ENCODE measurements at regions not wholly inside any gene's neighbourhood (a gene's known extent, or its start where the extent isn't known, plus 50 kb on each side); places are given as distances from the start of the nearest gene placed in this dataset.
A peak's percentile ranks its signal among the peaks of the same experiment; 100 is the strongest.

DNA sequence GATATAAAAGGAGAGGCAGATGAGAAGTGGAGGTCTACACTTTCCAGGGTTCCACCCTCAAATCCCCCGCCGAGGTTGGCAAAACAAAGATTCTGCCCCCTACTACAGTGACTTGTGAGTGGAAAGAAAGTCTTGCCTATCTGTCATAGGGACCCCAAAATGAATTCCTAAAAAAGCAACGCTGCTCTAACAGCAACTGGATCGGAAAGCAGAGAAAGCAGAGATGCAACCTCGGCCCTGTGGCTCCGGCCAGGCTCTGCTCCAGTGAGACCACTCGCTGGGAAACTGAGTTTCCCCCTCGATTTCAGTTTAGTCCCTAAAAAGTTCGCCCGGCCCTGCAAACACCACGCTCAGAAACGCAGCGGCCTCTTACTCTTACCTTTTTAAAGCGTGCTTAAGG lies 297.9 kb upstream of the NFE2L3 start:
- H3K9me3 ChIP-seq (ENCODE audit: insufficient read depth, low read depth), result no peaks in the 10 kb centered on the region
- no peaks in the 10 kb centered on the region for H3K79me2 ChIP-seq (ENCODE audit: low read depth)
- peak overlapping the region; percentile 7; the same call in 1 of the 2 replicates for H3K4me3 ChIP-seq
- H3K4me1 ChIP-seq (replicated peaks; ENCODE audit: insufficient read depth), result peaks cover 26% of the 10 kb centered on the region
- DNase-seq, result no peak
- H2AFZ ChIP-seq, result peak overlapping the region; percentile 24; the same call in 1 of the 2 replicates
- ChIA-PET CTCF (interaction anchor here (0.6 kb wide), 1 partner anchor 593 kb away, joined by 4 read pairs; no protein-coding TSS in a partner anchor), POLR2A (ENCODE audit: unreplicated experiment) (no interaction called here)
- H3K9me2 ChIP-seq (ENCODE audit: insufficient read depth), result no peaks in the 10 kb centered on the region
- H4K20me1 ChIP-seq (ENCODE audit: insufficient read depth), result no peaks in the 10 kb centered on the region
- peaks cover 40% of the 10 kb centered on the region for H3K27me3 ChIP-seq (ENCODE audit: insufficient read depth, low read depth)
- no peaks in the 10 kb centered on the region; the same call in none of the 2 replicates for H3F3A ChIP-seq (ENCODE audit: insufficient read depth, low read depth)
- H3K4me2 ChIP-seq, result peak overlapping the region; percentile 69
- H3K36me3 ChIP-seq (ENCODE audit: low read depth), result no peaks in the 10 kb centered on the region
- TF ChIP-seq, protein P1, sequence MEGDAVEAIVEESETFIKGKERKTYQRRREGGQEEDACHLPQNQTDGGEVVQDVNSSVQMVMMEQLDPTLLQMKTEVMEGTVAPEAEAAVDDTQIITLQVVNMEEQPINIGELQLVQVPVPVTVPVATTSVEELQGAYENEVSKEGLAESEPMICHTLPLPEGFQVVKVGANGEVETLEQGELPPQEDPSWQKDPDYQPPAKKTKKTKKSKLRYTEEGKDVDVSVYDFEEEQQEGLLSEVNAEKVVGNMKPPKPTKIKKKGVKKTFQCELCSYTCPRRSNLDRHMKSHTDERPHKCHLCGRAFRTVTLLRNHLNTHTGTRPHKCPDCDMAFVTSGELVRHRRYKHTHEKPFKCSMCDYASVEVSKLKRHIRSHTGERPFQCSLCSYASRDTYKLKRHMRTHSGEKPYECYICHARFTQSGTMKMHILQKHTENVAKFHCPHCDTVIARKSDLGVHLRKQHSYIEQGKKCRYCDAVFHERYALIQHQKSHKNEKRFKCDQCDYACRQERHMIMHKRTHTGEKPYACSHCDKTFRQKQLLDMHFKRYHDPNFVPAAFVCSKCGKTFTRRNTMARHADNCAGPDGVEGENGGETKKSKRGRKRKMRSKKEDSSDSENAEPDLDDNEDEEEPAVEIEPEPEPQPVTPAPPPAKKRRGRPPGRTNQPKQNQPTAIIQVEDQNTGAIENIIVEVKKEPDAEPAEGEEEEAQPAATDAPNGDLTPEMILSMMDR (conservative IDR thresholded peaks at IDR 0.05), result no peak
- no peak for TF ChIP-seq EZH2 (IDR thresholded peaks at IDR 0.05; ENCODE audit: low read depth)
- intact Hi-C loops (cut with micrococcal nuclease; ENCODE audit: unreplicated experiment), result no loop called here
- no TSS peak for BruUV-seq (replicated peaks)
- H3K27ac ChIP-seq, result no peak overlapping the region

DNA sequence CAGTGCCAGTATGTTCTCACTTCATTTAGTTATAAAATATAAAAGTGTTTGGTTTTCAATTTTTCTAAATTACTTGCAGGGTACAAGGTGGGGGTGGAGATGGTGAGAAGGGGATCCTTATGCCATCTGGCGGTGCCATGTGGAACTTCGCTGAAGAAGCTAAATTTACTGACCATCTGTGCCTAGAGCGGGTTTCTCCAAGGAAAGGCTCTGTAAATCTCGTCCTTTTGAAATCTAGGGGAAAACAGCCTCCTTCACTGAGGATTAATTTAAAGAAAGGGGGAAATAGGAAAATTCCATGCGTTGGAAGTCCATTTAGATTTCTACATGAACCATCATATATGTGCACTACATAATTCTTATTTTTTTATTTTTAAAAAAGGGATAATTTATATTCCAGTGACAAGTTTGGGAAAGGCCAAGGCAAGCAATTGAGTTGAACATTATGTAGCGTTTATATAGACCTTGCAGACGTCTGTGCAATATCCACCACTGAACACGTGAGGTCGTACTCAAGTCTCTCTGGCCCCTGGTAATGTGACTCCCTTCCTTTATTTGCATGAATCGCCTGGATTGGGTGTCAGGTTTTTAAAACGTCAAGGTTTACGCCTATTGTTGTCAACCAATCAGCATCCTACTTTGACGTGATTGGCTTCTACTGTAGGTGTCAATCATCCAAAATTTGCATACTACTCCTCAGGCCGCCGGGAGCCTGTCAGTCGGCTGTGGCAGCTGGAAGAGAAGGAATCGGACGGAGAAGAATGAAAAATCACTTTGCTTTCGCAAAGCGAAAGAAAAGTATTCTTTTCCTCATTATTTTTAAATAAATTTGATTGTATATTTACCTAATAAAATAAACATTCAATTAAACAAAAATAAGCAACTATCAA lies 297.1 kb upstream of the NFE2L3 start:
- H2AFZ ChIP-seq, result no peak overlapping the region
- peak overlapping the region; percentile 46; the same call in 1 of the 2 replicates for H3K4me3 ChIP-seq
- peaks cover 18% of the 10 kb centered on the region; the same call in 1 of the 2 replicates for H3K4me1 ChIP-seq (replicated peaks; ENCODE audit: insufficient read depth)
- no peaks in the 10 kb centered on the region for H3K9me2 ChIP-seq (ENCODE audit: insufficient read depth)
- intact Hi-C loops (cut with micrococcal nuclease; ENCODE audit: unreplicated experiment), result no loop called here
- H4K20me1 ChIP-seq (ENCODE audit: insufficient read depth), result no peaks in the 10 kb centered on the region
- peaks cover 40% of the 10 kb centered on the region for H3K27me3 ChIP-seq (ENCODE audit: insufficient read depth, low read depth)
- no peaks in the 10 kb centered on the region for H3K36me3 ChIP-seq (ENCODE audit: low read depth)
- peak overlapping the region; percentile 69 for H3K4me2 ChIP-seq
- no peak overlapping the region for H3K27ac ChIP-seq
- no TSS peak for BruUV-seq (replicated peaks)
- ChIA-PET POLR2A (ENCODE audit: unreplicated experiment) (no interaction called here), CTCF (interaction anchor here (0.6 kb wide), 1 partner anchor 593 kb away, joined by 4 read pairs; no protein-coding TSS in a partner anchor)
- H3K79me2 ChIP-seq (ENCODE audit: low read depth), result no peaks in the 10 kb centered on the region
- no peak for TF ChIP-seq EZH2 (IDR thresholded peaks at IDR 0.05; ENCODE audit: low read depth)
- TF ChIP-seq, protein P1 (conservative IDR thresholded peaks at IDR 0.05), result peak; percentile 86
- DNase-seq, result peak in 1 of 2 experiments; percentile 93
- no peaks in the 10 kb centered on the region; the same call in none of the 2 replicates for H3F3A ChIP-seq (ENCODE audit: insufficient read depth, low read depth)
- no peaks in the 10 kb centered on the region for H3K9me3 ChIP-seq (ENCODE audit: insufficient read depth, low read depth)

DNA sequence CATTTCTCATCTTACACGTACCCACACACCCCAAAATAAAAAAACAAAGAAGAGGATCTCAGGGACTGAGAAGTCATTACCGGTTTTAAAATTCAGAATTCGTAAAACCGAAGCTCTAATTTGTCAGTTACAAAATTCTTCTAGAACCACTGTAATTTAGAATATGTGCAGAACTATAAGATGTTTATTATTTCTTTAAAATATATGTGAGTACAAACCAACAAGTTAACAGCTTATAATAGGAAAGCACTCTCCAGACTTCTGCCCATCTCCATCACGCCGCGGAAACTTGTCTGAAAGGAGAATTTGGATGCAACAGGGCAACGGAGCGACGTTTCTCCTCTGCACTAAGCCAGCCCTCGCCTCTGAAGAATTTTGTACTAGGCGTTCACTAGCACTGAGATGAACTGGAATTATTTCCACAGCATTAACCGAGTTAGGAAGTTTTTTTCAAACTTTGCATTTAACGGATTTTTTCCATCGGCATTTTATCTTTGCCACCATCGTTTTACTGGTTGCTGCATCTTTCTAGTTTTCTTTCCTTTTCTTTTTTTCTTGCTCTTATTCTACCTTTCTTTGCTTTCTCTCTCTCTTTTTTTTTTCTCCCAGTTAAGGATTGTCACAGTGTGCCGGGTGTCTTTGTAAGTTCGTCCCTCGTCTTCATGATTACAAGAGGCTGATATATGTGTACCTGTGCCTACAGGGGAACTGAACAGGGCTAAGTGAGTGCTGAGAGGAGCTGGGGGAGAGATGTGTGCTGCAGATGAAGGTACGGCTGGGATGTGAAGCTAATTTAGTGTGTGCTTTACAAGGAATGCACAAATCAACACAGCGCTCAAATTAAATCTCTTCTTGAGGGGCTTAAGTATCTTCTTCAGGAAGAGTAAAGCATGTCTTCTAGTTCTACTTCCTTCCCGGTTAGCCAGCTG lies 295.9 kb upstream of the NFE2L3 start:
- peaks cover 40% of the 10 kb centered on the region for H3K27me3 ChIP-seq (ENCODE audit: insufficient read depth, low read depth)
- peak overlapping the region; percentile 63; the same call in 1 of the 2 replicates for H2AFZ ChIP-seq
- no peak overlapping the region for H3K27ac ChIP-seq
- DNase-seq, result no peak
- POLR2A ChIA-PET (ENCODE audit: unreplicated experiment), result no interaction called here
- peak overlapping the region; percentile 69 for H3K4me2 ChIP-seq
- no peaks in the 10 kb centered on the region for H4K20me1 ChIP-seq (ENCODE audit: insufficient read depth)
- H3K4me1 ChIP-seq (replicated peaks; ENCODE audit: insufficient read depth), result 0 out of 2 replicates have a peak, but pooled peaks cover 10% of the 10 kb centered on the region
- no peaks in the 10 kb centered on the region for H3K36me3 ChIP-seq (ENCODE audit: low read depth)
- H3K9me3 ChIP-seq (ENCODE audit: insufficient read depth, low read depth), result no peaks in the 10 kb centered on the region
- CTCF ChIA-PET, result no interaction called here
- no peaks in the 10 kb centered on the region for H3K79me2 ChIP-seq (ENCODE audit: low read depth)
- no peak for TF ChIP-seq EZH2 (IDR thresholded peaks at IDR 0.05; ENCODE audit: low read depth)
- TF ChIP-seq, protein P1 (conservative IDR thresholded peaks at IDR 0.05), result no peak
- intact Hi-C loops (cut with micrococcal nuclease; ENCODE audit: unreplicated experiment), result no loop called here
- H3K4me3 ChIP-seq, result peak overlapping the region; percentile 46
- H3F3A ChIP-seq (ENCODE audit: insufficient read depth, low read depth), result no peaks in the 10 kb centered on the region; the same call in none of the 2 replicates
- H3K9me2 ChIP-seq (ENCODE audit: insufficient read depth), result no peaks in the 10 kb centered on the region
- TSS peak; percentile 28 for BruUV-seq (replicated peaks)
